GM19035 (cell line): ENCODE measurements at regions not wholly inside any gene's neighbourhood (a gene's known extent, or its start where the extent isn't known, plus 50 kb on each side); places are given as distances from the start of the nearest gene placed in this dataset.
"Not testable (repeated sequence)": the region's sequence is repeated elsewhere in the genome, so short reads cannot be mapped to it uniquely, and the experiment has no call there.

ENCODE experiments used
- ATAC-seq: cut with Tn5 transposase; IDR thresholded peaks from one replicate; pipeline ENCODE4 v1.9.1; 2021; ENCODE audit not compliant: unreplicated experiment

DNA sequence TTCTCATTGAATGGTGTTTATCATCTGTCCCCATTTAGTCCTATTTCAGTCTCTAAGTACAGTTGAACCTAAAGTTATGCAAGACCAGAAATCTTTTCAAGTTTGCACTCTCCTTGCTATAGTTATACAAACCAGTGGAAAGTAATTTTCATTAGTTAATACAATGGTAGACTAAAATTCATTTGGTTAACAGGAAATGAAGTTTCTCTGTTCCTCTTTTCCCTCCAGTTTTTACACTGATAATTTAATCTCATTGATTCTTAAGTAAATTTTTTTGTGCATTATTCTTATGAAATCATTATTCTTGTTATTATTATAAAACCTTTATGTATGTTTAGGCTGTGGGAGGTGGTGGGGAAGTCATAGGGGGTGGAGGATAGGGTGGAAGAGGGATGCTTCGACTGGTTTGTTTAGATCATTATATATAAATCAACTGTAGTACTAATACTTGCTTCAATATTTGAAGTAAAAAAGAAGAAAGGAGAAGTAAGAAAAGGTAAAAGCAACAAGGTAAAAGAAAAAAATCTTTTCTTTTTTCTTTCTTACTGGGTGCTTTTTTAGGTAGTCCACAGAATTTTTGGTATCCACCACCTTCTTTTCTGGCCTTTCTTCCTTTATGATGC is 104.1 kb downstream of the GPR85 start:
- ATAC-seq: peak; percentile 64

DNA sequence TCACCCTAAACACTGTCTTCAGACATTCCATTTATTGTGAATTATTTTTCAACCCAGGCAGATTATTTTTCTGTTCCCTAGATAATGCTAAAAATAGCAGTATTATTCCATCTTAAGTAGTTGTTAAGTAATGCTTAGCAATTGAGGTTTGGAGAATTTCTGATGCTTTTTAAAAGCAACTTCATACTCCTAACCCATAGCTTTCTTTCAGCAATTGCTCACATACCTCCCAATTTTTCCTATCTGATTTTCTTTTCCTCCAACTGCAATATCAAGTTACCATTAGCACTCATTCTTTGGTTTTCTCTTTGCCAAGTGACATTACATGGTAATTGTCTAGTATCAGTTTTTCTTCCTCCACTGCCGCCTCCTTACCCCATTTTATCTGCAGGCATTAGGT is 104.7 kb downstream of the GPR85 start:
- peak; percentile 23 for ATAC-seq

DNA sequence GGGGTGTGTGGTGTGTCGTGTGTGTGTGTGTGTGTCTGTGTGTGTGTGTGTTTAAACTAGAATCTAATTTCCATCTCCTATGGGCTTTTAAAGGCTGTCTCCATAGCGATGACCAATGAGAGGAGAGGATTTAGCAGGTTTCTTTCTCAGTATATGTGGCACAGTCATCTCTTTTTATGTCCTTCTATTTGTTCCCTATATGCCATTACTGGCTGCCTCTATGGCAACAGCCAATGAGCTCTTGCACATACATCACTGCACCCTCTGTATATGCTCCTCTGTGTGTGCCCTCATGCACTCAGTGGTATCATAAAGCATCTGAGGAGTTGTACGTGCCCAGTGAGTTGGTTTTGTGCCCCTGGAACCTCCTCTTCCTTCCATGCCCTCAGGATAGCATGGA is 107.6 kb downstream of the GPR85 start:
- not testable (repeated sequence) for ATAC-seq

GRCh38 chr7:112977244-112977955 is 109.2 kb downstream of the GPR85 start:
- ATAC-seq: not testable (repeated sequence)

DNA sequence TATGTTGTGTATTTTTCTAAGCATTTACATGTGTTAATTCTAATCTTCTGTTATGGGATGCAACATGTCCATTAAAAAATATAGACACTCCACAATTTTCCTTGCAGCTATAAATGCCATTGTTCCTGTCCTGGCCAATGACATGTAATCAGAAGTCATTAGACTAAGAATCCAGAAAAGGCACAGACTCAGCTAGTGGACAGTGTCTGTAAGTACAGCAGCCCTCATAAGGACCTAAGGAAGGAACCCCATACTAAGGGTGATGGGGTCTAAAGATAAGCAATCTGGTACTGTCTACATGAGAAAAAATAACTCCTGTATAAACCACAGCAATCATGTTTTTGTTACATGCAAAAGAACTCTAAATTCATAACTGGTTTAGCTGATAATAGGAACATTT is 115.9 kb downstream of the GPR85 start:
- no peak for ATAC-seq

DNA sequence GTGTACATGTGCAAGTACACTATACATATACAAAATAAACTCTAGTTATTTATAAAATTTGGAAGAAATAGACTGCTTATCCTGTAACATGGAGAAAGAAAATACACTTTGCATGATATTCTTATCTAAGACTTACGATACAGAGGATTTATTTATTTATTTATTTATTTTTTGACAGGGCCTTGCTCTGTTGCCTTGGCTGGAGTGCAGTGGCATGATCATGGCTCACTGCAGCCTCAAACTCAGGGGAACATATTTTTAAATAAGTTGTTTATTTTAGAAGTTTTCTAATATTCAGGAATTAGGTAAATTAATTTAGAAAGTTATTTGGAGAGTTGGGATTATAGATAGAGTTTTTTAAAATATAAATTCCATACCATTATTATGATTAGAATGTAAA is 116.7 kb downstream of the GPR85 start:
- ATAC-seq: no peak

DNA sequence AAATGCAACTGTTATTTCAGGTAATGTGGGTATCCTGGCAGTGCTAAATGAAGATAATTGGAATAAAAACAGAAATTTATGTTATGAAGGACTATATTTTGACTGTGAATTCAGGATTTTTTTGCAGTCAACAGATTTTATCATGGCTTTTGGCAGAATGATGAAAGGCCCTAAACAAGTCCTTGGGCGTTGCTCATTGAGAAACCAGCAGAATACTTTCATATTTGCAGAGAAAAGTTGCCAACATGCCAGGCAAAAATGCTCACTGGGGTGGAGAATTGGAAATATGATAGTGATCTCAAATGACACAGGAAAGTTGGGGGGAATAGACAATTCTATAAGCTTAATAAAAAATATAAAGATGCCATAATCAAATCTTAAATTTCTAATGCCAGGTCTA is 121.1 kb downstream of the GPR85 start:
- no peak for ATAC-seq

GRCh38 chr7:112963634-112964033 is 123.0 kb downstream of the GPR85 start:
- no peak for ATAC-seq

DNA sequence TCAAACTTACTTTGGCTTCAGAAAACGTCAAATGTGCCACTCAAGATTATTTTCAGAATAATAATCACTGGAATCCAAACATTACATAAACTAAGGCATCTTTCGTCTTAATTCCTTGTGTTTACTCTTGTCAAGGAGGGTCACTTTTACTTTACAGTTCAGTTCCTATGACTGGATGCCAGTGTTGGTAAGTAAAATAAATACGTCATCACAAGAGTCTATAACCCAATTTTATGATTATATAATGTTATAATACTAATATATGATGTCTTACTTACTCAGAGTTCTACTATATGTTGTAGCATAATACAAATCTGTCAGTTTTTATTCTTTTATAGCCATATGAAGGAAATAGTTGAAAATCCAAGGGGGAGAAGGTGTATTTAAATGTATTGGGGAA is 123.8 kb downstream of the GPR85 start:
- no peak for ATAC-seq

- ATAC-seq: no peak
These were observed 127.4 kb downstream of the GPR85 start for GRCh38 chr7:112959276-112959675.

- no peak for ATAC-seq
These were observed 127.9 kb downstream of the GPR85 start for GRCh38 chr7:112958775-112959174.

DNA sequence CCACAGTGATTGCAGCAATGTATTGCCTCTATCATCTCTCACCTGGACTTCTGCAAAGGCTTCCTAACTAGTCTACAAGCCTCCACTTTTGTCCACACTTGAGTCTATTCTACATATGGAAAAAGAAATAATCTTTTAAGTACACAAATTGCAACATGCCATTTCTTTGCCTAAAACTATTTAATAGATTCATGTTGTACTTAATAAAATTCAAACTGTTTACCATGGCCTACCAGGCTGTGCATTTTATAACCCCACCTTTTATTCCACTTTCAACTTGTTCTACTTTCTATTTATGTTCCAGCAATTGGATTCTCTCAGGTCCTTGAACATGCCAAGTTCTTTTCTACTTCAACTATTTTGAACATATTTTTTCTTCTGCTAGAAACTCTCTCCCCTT is 128.7 kb downstream of the GPR85 start:
- no peak for ATAC-seq

GRCh38 chr7:112953031-112953430 is 133.6 kb downstream of the GPR85 start:
- not testable (repeated sequence) for ATAC-seq

- ATAC-seq: no peak
These were observed 135.6 kb downstream of the GPR85 start for GRCh38 chr7:112951070-112951469.

GRCh38 chr7:112949682-112950081 is 136.9 kb downstream of the GPR85 start:
- ATAC-seq: not testable (repeated sequence)

- no peak for ATAC-seq
These were observed 140.3 kb downstream of the GPR85 start for GRCh38 chr7:112946350-112946749.

DNA sequence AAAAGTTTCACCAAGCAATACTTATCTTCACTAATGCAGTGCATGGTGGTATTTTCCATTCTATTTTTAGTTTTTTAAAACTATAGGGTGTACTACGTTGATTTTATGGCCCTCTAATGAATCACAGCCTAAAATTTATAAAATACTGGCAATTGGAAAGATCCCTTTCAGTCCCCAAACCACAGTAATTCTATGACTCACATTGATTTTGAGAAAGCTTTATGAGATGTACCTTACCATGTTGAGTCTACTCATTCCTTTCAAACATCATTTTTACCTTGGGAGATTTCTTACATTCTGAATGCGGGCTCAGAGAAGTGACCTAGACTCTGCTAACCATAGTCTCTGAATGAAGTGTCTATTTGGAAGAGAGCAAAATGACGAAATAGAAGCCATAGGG is 141.6 kb downstream of the GPR85 start:
- ATAC-seq: no peak

GRCh38 chr7:112942981-112943380 is 143.6 kb downstream of the GPR85 start:
- no peak for ATAC-seq

GRCh38 chr7:112942125-112942524 is 144.5 kb downstream of the GPR85 start:
- ATAC-seq: not testable (repeated sequence)

- peak; percentile 45 for ATAC-seq
These were observed 146.3 kb downstream of the GPR85 start for GRCh38 chr7:112940314-112940732.

DNA sequence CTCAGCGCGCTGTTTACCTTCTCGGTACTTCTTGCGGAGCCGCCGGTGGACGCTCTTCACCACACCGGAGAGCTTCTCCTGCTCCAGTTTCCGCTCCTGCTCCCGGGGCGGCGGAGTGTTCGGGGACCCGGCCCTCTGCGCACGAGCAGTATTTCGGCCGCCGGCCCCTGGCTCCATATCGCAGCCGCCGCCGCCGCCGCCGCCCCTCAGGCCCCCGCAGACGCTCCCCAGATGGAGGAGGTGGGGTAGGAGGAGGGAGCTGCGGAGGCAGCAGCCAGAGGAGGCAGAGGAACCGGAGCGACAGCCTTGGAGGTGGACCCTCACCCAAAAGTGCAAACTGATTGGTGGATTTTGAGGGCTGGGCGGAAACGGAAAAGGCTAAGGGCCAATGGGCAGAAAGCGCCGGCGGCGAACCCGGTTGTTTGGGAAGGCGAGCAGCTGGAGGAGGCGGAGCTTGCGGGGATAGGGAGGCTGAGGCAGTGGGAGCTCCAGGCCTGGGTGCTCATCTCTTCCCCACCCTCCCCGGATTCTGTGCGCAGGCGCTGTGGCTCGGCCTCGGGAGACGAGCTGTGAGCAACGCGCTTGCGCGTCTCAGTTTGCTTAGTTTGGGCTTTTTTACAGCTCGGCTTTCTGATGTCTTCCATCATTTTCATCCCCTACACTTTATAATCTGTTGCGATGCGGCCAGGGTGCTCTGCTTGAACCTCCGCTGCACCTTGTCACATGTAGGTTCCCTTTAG is 146.9 kb downstream of the GPR85 start:
- ATAC-seq: peak; percentile 98
